ENCODE measurements at regions not wholly inside any gene's neighbourhood (a gene's known extent, or its start where the extent isn't known, plus 50 kb on each side); places are given as distances from the start of the nearest gene placed in this dataset.

DNA sequence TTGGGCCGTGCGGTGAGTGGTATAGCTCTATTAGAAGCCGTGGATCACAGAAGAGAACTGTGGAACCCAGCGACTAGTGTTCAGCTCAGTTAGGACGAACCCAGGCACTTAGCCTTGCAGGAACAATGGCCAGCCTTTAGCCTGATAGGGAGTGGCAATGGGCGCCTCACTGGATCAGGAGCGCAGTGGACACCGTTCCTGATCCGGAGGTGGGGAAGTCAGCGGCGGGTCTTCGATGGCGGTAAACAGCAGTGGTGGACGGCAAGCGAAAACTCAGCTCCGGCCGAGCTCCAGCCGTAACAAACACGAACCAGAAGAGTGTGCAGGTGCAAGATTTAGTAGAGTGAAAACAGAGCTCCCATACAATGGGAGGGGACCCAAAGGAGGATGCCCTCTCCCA, 340.0 kb downstream of the TLE4 start (continued):
- TF ChIP-seq, protein P1, sequence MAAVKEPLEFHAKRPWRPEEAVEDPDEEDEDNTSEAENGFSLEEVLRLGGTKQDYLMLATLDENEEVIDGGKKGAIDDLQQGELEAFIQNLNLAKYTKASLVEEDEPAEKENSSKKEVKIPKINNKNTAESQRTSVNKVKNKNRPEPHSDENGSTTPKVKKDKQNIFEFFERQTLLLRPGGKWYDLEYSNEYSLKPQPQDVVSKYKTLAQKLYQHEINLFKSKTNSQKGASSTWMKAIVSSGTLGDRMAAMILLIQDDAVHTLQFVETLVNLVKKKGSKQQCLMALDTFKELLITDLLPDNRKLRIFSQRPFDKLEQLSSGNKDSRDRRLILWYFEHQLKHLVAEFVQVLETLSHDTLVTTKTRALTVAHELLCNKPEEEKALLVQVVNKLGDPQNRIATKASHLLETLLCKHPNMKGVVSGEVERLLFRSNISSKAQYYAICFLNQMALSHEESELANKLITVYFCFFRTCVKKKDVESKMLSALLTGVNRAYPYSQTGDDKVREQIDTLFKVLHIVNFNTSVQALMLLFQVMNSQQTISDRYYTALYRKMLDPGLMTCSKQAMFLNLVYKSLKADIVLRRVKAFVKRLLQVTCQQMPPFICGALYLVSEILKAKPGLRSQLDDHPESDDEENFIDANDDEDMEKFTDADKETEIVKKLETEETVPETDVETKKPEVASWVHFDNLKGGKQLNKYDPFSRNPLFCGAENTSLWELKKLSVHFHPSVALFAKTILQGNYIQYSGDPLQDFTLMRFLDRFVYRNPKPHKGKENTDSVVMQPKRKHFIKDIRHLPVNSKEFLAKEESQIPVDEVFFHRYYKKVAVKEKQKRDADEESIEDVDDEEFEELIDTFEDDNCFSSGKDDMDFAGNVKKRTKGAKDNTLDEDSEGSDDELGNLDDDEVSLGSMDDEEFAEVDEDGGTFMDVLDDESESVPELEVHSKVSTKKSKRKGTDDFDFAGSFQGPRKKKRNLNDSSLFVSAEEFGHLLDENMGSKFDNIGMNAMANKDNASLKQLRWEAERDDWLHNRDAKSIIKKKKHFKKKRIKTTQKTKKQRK (IDR thresholded peaks at IDR 0.05; ENCODE audit: low read depth, low read length): no peak
- TF ChIP-seq DPF2 (IDR thresholded peaks at IDR 0.05) (no peak), POLR2A (IDR thresholded peaks at IDR 0.05; ENCODE audit: low read depth, low read length) (no peak), SIN3A (IDR thresholded peaks at IDR 0.05; ENCODE audit: low read depth, low read length) (no peak), CBFB (IDR thresholded peaks at IDR 0.05; ENCODE audit: low read depth) (no peak), ZSCAN29 (IDR thresholded peaks at IDR 0.05) (no peak), MTA3 (IDR thresholded peaks at IDR 0.05; ENCODE audit: borderline replicate concordance, low read length) (no peak), ZNF217 (IDR thresholded peaks at IDR 0.05) (no peak)
- TF ChIP-seq, protein P2, sequence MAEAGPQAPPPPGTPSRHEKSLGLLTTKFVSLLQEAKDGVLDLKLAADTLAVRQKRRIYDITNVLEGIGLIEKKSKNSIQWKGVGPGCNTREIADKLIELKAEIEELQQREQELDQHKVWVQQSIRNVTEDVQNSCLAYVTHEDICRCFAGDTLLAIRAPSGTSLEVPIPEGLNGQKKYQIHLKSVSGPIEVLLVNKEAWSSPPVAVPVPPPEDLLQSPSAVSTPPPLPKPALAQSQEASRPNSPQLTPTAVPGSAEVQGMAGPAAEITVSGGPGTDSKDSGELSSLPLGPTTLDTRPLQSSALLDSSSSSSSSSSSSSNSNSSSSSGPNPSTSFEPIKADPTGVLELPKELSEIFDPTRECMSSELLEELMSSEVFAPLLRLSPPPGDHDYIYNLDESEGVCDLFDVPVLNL (IDR thresholded peaks at IDR 0.05; ENCODE audit: low read depth, low read length): no peak
- TF ChIP-seq, protein P3, sequence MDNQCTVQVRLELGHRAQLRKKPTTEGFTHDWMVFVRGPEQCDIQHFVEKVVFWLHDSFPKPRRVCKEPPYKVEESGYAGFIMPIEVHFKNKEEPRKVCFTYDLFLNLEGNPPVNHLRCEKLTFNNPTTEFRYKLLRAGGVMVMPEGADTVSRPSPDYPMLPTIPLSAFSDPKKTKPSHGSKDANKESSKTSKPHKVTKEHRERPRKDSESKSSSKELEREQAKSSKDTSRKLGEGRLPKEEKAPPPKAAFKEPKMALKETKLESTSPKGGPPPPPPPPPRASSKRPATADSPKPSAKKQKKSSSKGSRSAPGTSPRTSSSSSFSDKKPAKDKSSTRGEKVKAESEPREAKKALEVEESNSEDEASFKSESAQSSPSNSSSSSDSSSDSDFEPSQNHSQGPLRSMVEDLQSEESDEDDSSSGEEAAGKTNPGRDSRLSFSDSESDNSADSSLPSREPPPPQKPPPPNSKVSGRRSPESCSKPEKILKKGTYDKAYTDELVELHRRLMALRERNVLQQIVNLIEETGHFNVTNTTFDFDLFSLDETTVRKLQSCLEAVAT (IDR thresholded peaks at IDR 0.05): no peak

All from GM12878 (cell line).